Stimulated activated naive CD8-positive, alpha-beta T cell treated with anti-CD3 and anti-CD28 coated beads, Interleukin-15, Interleukin-2, amounts not matched to agents 100 ng/mL and 50 ng/mL, for 24 hours (primary cell): ENCODE measurements at regions not wholly inside any gene's neighbourhood (a gene's known extent, or its start where the extent isn't known, plus 50 kb on each side); places are given as distances from the start of the nearest gene placed in this dataset.

Experiments
- H3K27ac Mint-ChIP-seq: one replicate; pipeline ENCODE4 v1.8.0; 2021; ENCODE audit warnings: mild to moderate bottlenecking, mixed read lengths
- H3K27me3 Mint-ChIP-seq: one replicate; pipeline ENCODE4 v1.8.0; 2021; ENCODE audit warnings: mixed read lengths
- H3K36me3 Mint-ChIP-seq: one replicate; pipeline ENCODE4 v1.8.0; 2021; ENCODE audit warnings: low read depth, mixed read lengths
- H3K4me1 Mint-ChIP-seq: one replicate; pipeline ENCODE4 v1.8.0; 2021; ENCODE audit warnings: low read depth, mixed read lengths
- H3K4me3 Mint-ChIP-seq: one replicate; pipeline ENCODE4 v1.8.0; 2021; ENCODE audit warnings: mild to moderate bottlenecking, mixed read lengths
- H3K9me3 Mint-ChIP-seq: one replicate; pipeline ENCODE4 v1.8.0; 2021; ENCODE audit warnings: mixed read lengths

GRCh38 chr4:59979061-59979460 is 1221.1 kb upstream of the ADGRL3 start:
- no peak overlapping the region for H3K27ac Mint-ChIP-seq
- no peaks in the 10 kb centered on the region for H3K27me3 Mint-ChIP-seq
- peaks cover 9% of the 10 kb centered on the region for H3K9me3 Mint-ChIP-seq
- no peaks in the 10 kb centered on the region for H3K4me1 Mint-ChIP-seq
- no peaks in the 10 kb centered on the region for H3K36me3 Mint-ChIP-seq
- H3K4me3 Mint-ChIP-seq, result no peak overlapping the region

GRCh38 chr4:59983852-59984251 is 1216.3 kb upstream of the ADGRL3 start:
- Mint-ChIP-seq H3K9me3 (peaks cover 10% of the 10 kb centered on the region), H3K27me3 (no peaks in the 10 kb centered on the region), H3K36me3 (no peaks in the 10 kb centered on the region), H3K4me3 (no peak overlapping the region), H3K4me1 (no peaks in the 10 kb centered on the region), H3K27ac (no peak overlapping the region)

- no peak overlapping the region for H3K4me3 Mint-ChIP-seq
- H3K4me1 Mint-ChIP-seq, result no peaks in the 10 kb centered on the region
- H3K9me3 Mint-ChIP-seq, result peaks cover 6% of the 10 kb centered on the region
- H3K36me3 Mint-ChIP-seq, result no peaks in the 10 kb centered on the region
- no peaks in the 10 kb centered on the region for H3K27me3 Mint-ChIP-seq
- no peak overlapping the region for H3K27ac Mint-ChIP-seq
Observed at GRCh38 chr4:59987289-59987688, 1212.8 kb upstream of the ADGRL3 start.

DNA sequence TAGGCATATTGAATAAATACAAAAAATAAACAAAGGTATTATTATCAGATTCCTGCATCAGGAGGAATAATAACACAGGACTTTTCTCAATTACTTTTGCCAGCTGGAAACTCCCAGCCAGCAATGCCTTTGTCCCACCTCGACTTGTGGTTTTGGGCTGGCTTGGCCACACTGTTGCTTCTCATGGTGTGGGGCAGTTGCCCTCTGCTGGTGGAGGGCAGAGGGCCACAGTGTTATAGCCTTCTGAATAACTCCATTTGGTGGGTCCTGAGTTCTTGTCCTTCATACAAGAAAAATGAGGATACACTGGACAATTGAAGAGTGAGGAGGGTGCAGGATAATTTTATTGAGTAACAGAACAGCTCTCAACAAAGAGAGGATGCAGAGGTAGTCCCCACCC is 1206.0 kb upstream of the ADGRL3 start:
- Mint-ChIP-seq H3K27me3 (no peaks in the 10 kb centered on the region), H3K9me3 (peaks cover 16% of the 10 kb centered on the region), H3K4me1 (no peaks in the 10 kb centered on the region), H3K27ac (no peak overlapping the region), H3K4me3 (no peak overlapping the region), H3K36me3 (no peaks in the 10 kb centered on the region)

GRCh38 chr4:60002603-60003337 is 1197.4 kb upstream of the ADGRL3 start:
- Mint-ChIP-seq H3K4me1 (no peaks in the 10 kb centered on the region), H3K9me3 (peaks cover 15% of the 10 kb centered on the region), H3K36me3 (no peaks in the 10 kb centered on the region), H3K4me3 (no peak overlapping the region), H3K27ac (no peak overlapping the region), H3K27me3 (no peaks in the 10 kb centered on the region)

- H3K36me3 Mint-ChIP-seq, result no peaks in the 10 kb centered on the region
- H3K4me1 Mint-ChIP-seq, result no peaks in the 10 kb centered on the region
- H3K27ac Mint-ChIP-seq, result no peak overlapping the region
- no peaks in the 10 kb centered on the region for H3K27me3 Mint-ChIP-seq
- no peak overlapping the region for H3K4me3 Mint-ChIP-seq
- no peaks in the 10 kb centered on the region for H3K9me3 Mint-ChIP-seq
Observed at GRCh38 chr4:60013464-60014184, 1186.5 kb upstream of the ADGRL3 start.

GRCh38 chr4:60016971-60017370 is 1183.2 kb upstream of the ADGRL3 start:
- Mint-ChIP-seq H3K4me1 (no peaks in the 10 kb centered on the region), H3K27me3 (no peaks in the 10 kb centered on the region), H3K4me3 (no peak overlapping the region), H3K27ac (no peak overlapping the region), H3K36me3 (no peaks in the 10 kb centered on the region), H3K9me3 (no peaks in the 10 kb centered on the region)

DNA sequence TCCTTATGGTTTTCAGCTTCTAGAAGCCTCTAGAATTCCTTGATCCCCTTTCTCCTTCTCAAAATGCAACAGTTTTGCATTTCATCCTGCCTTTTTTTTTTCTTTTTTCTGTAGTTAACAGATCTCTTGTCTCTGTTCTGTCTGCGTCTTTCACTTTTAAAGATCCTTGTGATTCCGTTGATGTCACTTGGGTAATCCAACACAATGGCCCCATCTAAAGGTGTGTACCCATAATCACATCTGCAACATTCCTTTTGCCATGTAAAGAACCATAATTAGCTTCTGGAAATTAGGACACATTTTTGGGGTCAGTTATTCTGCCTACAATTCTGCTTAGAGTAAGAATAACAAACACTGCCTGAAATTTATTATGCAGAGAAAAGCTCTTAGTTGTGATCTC is 1180.9 kb upstream of the ADGRL3 start:
- Mint-ChIP-seq H3K36me3 (no peaks in the 10 kb centered on the region), H3K27me3 (no peaks in the 10 kb centered on the region), H3K4me3 (no peak overlapping the region), H3K4me1 (no peaks in the 10 kb centered on the region), H3K9me3 (no peaks in the 10 kb centered on the region), H3K27ac (no peak overlapping the region)

GRCh38 chr4:60019946-60020345 is 1180.2 kb upstream of the ADGRL3 start:
- no peak overlapping the region for H3K4me3 Mint-ChIP-seq
- H3K27ac Mint-ChIP-seq, result no peak overlapping the region
- no peaks in the 10 kb centered on the region for H3K9me3 Mint-ChIP-seq
- H3K27me3 Mint-ChIP-seq, result no peaks in the 10 kb centered on the region
- H3K36me3 Mint-ChIP-seq, result no peaks in the 10 kb centered on the region
- no peaks in the 10 kb centered on the region for H3K4me1 Mint-ChIP-seq

GRCh38 chr4:60020389-60020788 is 1179.7 kb upstream of the ADGRL3 start:
- Mint-ChIP-seq H3K4me1 (no peaks in the 10 kb centered on the region), H3K27me3 (no peaks in the 10 kb centered on the region), H3K9me3 (no peaks in the 10 kb centered on the region), H3K27ac (no peak overlapping the region), H3K4me3 (no peak overlapping the region), H3K36me3 (no peaks in the 10 kb centered on the region)

DNA sequence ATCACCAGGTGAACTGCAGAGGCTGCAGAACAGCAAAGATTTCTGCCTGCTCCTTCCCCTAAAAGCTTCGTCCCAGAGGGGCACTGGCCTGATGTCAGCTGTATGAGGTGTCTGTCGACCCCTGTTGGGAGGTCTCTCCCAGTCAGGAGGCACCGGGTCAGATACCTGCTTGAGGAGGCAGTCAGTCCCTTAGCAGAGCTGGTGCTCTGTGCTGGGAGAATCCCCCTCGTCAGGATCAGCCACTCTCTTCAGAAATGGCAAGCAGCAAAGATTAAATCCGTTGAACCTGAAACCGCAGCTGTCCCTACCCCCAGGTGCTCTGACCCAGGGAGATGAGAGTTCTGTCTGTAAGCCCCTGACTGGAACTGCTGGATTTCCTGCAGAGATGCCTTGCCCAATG is 1166.3 kb upstream of the ADGRL3 start:
- Mint-ChIP-seq H3K4me3 (no peak overlapping the region), H3K27me3 (no peaks in the 10 kb centered on the region), H3K27ac (no peak overlapping the region), H3K9me3 (no peaks in the 10 kb centered on the region), H3K36me3 (no peaks in the 10 kb centered on the region), H3K4me1 (no peaks in the 10 kb centered on the region)

GRCh38 chr4:60034361-60034760 is 1165.8 kb upstream of the ADGRL3 start:
- no peak overlapping the region for H3K27ac Mint-ChIP-seq
- no peak overlapping the region for H3K4me3 Mint-ChIP-seq
- no peaks in the 10 kb centered on the region for H3K27me3 Mint-ChIP-seq
- no peaks in the 10 kb centered on the region for H3K36me3 Mint-ChIP-seq
- no peaks in the 10 kb centered on the region for H3K4me1 Mint-ChIP-seq
- H3K9me3 Mint-ChIP-seq, result no peaks in the 10 kb centered on the region

DNA sequence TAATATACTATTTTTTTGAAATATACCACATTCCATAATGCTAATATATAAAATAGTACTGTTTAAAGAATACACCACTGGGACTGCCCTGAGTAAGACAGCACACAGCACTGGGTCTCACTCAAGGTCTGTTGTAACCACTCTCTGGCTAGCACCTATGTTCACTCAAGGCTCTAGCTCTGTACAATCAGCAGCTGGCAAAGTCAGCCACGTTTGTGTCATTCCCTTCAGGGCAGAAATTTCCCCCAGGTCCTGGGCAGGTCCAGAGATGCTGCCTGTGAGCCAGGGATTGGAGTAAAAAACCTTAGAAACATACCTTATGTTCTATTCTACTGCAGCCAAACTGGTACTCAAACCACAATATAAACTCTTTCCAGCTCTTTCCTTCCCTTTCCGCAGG is 1160.2 kb upstream of the ADGRL3 start:
- no peak overlapping the region for H3K27ac Mint-ChIP-seq
- no peak overlapping the region for H3K4me3 Mint-ChIP-seq
- no peaks in the 10 kb centered on the region for H3K36me3 Mint-ChIP-seq
- H3K27me3 Mint-ChIP-seq, result no peaks in the 10 kb centered on the region
- no peaks in the 10 kb centered on the region for H3K4me1 Mint-ChIP-seq
- H3K9me3 Mint-ChIP-seq, result peaks cover 4% of the 10 kb centered on the region

DNA sequence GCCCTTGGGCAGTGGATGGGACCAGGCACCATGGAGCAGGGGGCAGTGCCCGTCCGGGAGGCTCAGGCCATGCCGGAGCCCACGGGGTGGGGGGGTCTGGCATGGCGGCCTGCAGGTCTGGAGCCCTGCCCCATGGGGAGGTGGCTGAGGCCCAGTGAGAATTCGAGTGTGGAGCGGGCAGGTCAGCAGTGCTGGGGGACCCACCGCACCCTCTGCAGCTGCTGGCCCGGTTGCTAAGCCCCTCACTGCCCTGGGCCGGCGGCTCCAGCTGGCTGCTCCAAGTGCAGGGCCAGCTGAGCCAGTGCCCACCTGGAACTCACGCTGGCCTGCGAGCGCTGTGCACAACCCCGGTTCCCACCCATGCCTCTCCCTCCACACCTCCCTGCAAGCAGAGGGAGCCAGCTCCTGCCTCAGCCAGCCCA is 1157.9 kb upstream of the ADGRL3 start:
- no peaks in the 10 kb centered on the region for H3K27me3 Mint-ChIP-seq
- H3K4me3 Mint-ChIP-seq, result no peak overlapping the region
- no peaks in the 10 kb centered on the region for H3K36me3 Mint-ChIP-seq
- H3K27ac Mint-ChIP-seq, result no peak overlapping the region
- peaks cover 4% of the 10 kb centered on the region for H3K9me3 Mint-ChIP-seq
- no peaks in the 10 kb centered on the region for H3K4me1 Mint-ChIP-seq

GRCh38 chr4:60042941-60043340 is 1157.2 kb upstream of the ADGRL3 start:
- no peak overlapping the region for H3K4me3 Mint-ChIP-seq
- H3K27ac Mint-ChIP-seq, result no peak overlapping the region
- peaks cover 4% of the 10 kb centered on the region for H3K9me3 Mint-ChIP-seq
- H3K27me3 Mint-ChIP-seq, result no peaks in the 10 kb centered on the region
- no peaks in the 10 kb centered on the region for H3K36me3 Mint-ChIP-seq
- no peaks in the 10 kb centered on the region for H3K4me1 Mint-ChIP-seq

DNA sequence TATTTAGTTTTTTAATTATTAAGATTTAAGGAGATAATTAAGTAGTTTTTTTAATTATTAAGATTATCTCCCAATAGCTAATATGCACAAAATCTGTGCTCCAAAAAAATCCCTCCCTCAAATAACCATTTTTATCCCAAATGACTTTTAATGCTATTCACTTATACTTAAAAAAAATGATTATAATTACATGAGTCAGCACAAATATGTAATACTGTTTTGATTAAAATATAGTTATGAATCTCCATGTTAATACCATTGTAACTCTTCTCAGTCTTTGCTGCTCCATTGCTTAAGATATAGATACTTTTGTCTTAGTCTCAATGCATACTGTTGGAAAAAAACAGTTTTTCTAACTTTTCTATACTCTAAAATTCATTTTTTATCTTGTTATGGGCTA is 1121.1 kb upstream of the ADGRL3 start:
- Mint-ChIP-seq H3K36me3 (no peaks in the 10 kb centered on the region), H3K4me1 (no peaks in the 10 kb centered on the region), H3K27ac (no peak overlapping the region)

More for the DNA sequence above, 1121.1 kb upstream of the ADGRL3 start:
- H3K4me3 Mint-ChIP-seq, result no peak overlapping the region
- H3K9me3 Mint-ChIP-seq, result peaks cover 18% of the 10 kb centered on the region
- H3K27me3 Mint-ChIP-seq, result no peaks in the 10 kb centered on the region
